T-helper 1 cell treated with Interleukin-12 subunit alpha and Interleukin-12 subunit beta and Interleukin-4 antibody, amounts not matched to agents 30 μg/mL and 1 μg/mL, for 36 hours (primary cell): ENCODE measurements at regions not wholly inside any gene's neighbourhood (a gene's known extent, or its start where the extent isn't known, plus 50 kb on each side); places are given as distances from the start of the nearest gene placed in this dataset.
"Not testable (repeated sequence)": the region's sequence is repeated elsewhere in the genome, so short reads cannot be mapped to it uniquely, and the experiment has no call there.

Source experiments
- H3K27ac Mint-ChIP-seq: one replicate; pipeline ENCODE4 v1.8.0; 2021; ENCODE audit warnings: mild to moderate bottlenecking, mixed read lengths
- H3K27me3 Mint-ChIP-seq: one replicate; pipeline ENCODE4 v1.8.0; 2021; ENCODE audit warnings: low read depth, mixed read lengths
- H3K36me3 Mint-ChIP-seq: one replicate; pipeline ENCODE4 v1.8.0; 2021; ENCODE audit warnings: low read depth, mixed read lengths
- H3K4me1 Mint-ChIP-seq: one replicate; pipeline ENCODE4 v1.8.0; 2021; ENCODE audit warnings: low read depth, mixed read lengths
- H3K4me3 Mint-ChIP-seq: one replicate; pipeline ENCODE4 v1.8.0; 2021; ENCODE audit warnings: mild to moderate bottlenecking, moderate library complexity, mixed read lengths
- H3K9me3 Mint-ChIP-seq: one replicate; pipeline ENCODE4 v1.8.0; 2021; ENCODE audit warnings: mixed read lengths

DNA sequence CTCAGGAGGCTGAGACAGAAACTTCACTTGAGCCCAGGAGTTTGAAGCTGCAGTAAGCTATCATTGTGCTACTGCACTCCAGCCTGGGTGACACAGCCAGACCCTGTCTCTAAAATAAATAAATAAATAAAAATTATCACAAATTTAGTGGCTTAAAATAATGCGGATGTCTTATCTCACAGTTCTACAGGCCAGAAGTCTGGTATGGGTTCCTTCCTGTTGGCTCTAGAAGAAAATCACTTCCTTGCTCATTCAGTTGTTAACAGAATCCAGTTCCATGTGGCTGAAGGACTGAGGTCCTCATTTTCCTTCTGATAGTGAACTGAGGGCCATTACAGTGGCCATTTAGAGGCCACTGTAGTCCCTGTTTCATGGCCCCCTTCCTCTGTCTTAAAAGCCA lies 94.6 kb upstream of the S1PR1 start:
- Mint-ChIP-seq H3K9me3 (no peaks in the 10 kb centered on the region), H3K4me3 (no peak overlapping the region), H3K4me1 (peaks cover 36% of the 10 kb centered on the region), H3K27ac (no peak overlapping the region), H3K27me3 (no peaks in the 10 kb centered on the region), H3K36me3 (peaks cover 3% of the 10 kb centered on the region)

DNA sequence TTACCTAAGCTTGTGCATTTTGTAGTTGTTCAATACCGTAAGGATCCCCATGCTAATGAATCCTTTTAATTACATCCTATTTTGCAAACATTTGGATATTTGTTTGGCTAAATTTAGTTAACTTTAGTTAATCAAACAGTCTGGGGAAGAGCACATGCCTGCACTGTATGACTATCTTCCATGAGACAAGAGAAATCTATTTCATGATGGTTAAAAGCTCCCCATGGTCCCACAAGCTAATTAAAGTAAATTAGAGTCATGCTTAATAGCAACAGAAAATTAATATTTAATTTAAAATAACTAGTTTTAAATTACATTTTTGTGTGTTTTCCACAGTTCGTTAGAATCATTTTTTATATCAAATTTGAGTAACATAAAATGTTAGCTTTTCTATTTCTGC lies 95.4 kb upstream of the S1PR1 start:
- Mint-ChIP-seq H3K9me3 (no peaks in the 10 kb centered on the region), H3K27ac (no peak overlapping the region), H3K4me1 (peaks cover 45% of the 10 kb centered on the region), H3K27me3 (no peaks in the 10 kb centered on the region), H3K36me3 (peaks cover 3% of the 10 kb centered on the region), H3K4me3 (no peak overlapping the region)

DNA sequence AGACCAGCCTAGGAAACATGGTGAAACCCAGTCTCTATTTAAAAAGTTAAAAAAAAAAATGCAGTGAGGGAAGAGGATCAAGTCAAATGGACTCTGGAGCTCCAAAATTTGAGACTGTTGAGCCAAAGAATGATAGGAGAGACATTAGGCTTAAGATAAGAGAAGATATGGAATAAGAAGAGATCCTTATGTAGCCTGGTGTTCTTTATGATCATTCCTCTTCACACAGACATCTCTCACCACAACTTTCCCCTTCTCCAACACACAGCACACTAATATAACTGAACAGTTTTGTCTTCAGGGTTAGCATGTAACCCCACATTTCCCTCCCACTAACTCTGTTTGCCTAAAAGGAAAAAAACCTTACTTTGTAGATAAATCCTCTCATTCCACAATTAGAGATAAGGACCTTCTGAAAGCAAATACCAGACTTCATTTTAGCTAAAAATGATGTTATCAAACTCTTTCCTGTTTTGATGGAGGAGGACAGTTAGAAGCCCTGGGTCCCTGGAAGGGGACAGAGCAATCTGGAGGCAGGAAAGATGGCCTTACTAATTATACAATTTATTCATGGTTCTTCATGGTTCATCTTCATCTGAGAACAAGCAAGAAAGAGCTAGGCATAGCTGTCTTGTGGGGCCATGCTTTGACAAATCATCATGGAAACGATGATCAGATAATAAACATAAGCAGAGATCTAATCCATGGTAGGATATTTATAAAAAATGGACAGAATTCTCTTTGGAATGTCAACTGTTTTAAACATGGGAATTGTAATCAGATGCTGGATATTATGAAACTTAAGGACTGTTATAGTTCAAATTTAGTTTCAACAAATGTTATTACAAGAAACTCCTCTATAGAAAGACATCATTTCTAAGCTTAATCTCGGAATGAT lies 96.7 kb upstream of the S1PR1 start:
- Mint-ChIP-seq H3K4me3 (no peak overlapping the region), H3K4me1 (peaks cover 47% of the 10 kb centered on the region), H3K27ac (no peak overlapping the region), H3K36me3 (peaks cover 3% of the 10 kb centered on the region), H3K9me3 (no peaks in the 10 kb centered on the region), H3K27me3 (no peaks in the 10 kb centered on the region)

DNA sequence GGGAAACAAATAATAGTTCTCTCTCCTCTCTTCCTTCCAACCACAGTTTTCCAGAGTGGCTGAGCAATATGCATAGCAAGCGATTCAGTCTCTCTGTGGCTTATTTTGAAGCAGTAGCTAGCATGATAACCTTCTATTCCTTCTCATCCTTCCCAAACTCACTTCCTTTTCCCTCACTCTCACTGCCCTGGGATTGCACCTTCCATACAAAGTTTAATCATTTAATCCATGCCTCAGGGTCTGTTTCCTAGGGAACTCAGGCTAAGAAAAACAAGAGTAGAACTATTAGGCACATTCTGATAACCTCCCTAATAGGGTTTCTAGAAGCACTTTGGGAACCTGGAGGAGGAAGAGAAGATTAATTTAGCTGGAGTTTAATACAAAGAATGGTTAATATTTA lies 97.7 kb upstream of the S1PR1 start:
- H3K27me3 Mint-ChIP-seq: no peaks in the 10 kb centered on the region
- H3K27ac Mint-ChIP-seq: no peak overlapping the region
- no peaks in the 10 kb centered on the region for H3K9me3 Mint-ChIP-seq
- H3K4me1 Mint-ChIP-seq: peaks cover 50% of the 10 kb centered on the region
- H3K4me3 Mint-ChIP-seq: no peak overlapping the region
- peaks cover 9% of the 10 kb centered on the region for H3K36me3 Mint-ChIP-seq

DNA sequence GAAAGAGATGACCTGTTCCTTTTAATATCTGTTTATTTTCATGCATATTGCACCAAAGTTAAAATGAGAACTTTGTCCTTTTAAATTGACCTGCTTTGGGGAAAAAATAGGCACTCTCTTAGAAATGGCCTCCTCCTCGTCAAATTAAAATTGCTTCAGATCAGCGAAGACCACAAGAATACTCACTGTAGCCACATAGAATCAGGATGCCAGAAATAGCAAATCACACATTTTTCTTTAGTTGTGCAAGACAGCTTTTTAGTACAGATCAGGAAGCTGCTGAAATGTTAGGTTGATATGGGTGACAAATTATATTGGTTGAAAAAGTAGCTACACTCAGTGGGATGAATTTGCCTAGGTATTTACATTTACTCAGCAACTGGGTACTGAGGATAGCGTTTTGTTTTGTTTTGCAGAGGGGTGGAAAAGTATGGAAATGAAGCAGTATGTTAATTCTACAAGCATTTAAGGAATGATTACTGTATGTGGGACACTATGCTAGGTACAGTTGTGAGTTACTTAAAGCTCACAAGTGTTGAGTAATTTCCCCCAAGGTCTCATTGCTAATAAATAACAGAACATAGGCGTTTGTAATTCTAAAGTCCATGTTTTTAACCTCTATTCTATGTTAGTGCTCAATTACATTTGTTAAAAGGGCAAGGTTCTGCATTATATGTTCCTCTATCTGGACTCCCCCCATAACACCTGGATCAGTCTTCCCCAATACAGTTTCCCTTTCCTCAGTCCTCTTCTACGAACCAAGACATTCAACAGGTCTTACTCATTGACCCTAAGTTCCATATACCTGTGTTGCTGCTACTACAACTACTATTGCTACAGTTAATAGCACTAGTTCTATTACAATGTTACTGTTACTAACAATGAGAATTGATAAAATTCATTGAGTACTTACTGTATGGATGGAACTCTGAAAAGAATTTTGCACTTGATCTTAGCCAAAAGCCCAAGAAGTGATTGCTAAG lies 99.4 kb upstream of the S1PR1 start:
- H3K4me1 Mint-ChIP-seq: peaks cover 51% of the 10 kb centered on the region
- no peaks in the 10 kb centered on the region for H3K9me3 Mint-ChIP-seq
- peak overlapping the region; percentile 19 for H3K4me3 Mint-ChIP-seq
- H3K27me3 Mint-ChIP-seq: no peaks in the 10 kb centered on the region
- H3K27ac Mint-ChIP-seq: peak overlapping the region; percentile 64
- peaks cover 7% of the 10 kb centered on the region for H3K36me3 Mint-ChIP-seq

DNA sequence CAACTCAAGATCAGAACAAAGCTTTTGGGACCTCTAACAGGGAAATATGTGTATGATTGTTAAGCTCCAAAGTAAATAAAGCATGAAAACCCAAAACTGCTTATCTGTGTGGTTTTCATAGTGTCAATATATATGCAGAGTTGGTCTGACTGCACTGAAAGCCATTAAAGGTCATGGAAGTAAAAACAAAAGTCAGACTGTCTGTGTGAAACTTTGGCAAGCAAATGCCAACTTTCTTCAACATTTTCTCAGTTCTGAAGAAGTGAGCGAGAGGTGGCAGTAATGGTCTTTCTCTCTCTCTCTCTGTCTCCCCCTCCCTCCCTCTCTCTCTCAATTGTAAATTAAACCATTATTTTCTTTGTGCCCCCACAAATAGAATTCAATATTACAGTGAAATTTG lies 100.1 kb upstream of the S1PR1 start:
- H3K4me1 Mint-ChIP-seq: peaks cover 51% of the 10 kb centered on the region
- H3K4me3 Mint-ChIP-seq: peak overlapping the region; percentile 19
- H3K27me3 Mint-ChIP-seq: no peaks in the 10 kb centered on the region
- H3K9me3 Mint-ChIP-seq: no peaks in the 10 kb centered on the region
- peak overlapping the region; percentile 64 for H3K27ac Mint-ChIP-seq
- peaks cover 7% of the 10 kb centered on the region for H3K36me3 Mint-ChIP-seq

DNA sequence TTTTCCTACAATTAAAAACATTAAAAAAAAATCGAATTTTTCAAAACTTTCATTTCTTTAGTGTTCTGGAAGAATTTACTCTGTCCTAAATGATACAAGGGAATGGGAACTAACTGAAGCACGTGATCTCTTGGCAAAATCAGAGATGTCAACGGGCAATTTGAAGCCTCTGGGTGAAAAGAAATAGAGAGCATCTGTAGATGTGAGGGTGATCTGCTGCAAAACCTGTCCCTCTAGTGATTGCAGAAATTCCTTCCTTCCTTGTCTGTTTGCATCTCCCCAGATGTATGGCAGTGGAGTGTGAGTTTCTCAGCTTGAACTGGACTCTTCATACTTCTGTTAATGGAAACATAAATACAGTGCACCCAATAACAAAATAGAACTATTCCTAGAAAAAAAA lies 100.5 kb upstream of the S1PR1 start:
- Mint-ChIP-seq H3K9me3 (no peaks in the 10 kb centered on the region), H3K4me1 (peaks cover 56% of the 10 kb centered on the region), H3K27ac (peak overlapping the region; percentile 41), H3K36me3 (peaks cover 7% of the 10 kb centered on the region), H3K4me3 (no peak overlapping the region), H3K27me3 (no peaks in the 10 kb centered on the region)

DNA sequence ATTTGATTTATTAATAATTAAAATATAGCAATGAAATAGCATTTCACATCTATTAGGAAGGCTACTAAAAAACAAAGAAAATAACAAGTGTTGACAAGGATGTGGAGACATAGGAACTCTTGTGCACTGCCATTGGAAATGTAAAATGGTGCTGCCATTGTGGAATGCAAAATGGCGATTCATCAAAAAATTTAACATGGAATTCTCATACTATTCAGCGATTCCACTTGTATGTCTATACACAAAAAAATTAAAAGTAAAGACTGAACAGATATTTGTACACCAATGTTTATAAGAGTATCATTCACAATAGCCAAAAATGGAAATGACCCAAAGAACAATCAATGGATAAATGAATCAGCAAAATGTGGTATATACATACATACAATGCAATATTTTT lies 101.3 kb upstream of the S1PR1 start:
- Mint-ChIP-seq H3K36me3 (peaks cover 7% of the 10 kb centered on the region), H3K27ac (no peak overlapping the region), H3K9me3 (no peaks in the 10 kb centered on the region), H3K4me3 (no peak overlapping the region), H3K27me3 (no peaks in the 10 kb centered on the region), H3K4me1 (peaks cover 63% of the 10 kb centered on the region)

DNA sequence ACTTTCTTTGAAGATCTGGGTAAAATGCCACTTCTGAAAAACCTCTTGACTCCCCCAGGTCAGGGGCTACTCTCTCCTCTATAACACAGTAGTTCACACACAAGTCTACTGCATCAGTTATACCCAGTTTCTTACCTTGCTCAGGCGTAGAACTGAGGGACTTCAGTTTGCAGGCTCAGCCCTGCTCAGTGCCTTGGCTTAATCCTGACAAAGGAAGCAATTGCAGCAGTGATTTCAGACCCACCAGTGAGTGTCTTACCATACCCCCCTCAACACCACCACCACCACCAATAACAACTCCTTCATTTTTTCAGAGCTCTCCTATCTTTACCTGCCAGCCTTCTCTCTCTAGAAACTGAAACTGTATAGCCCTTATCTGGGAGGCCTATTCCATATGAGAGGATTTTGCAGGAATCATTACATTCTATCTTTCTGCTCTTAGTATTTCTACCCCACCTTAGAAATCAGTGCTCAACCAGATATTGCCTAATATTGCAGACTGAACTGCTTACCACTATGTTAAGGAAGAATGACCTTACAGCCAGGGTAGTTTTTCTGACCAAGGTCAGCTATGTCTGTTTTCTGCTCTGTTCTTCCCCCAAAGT lies 105.5 kb upstream of the S1PR1 start:
- no peaks in the 10 kb centered on the region for H3K27me3 Mint-ChIP-seq
- peaks cover 7% of the 10 kb centered on the region for H3K36me3 Mint-ChIP-seq
- H3K9me3 Mint-ChIP-seq: no peaks in the 10 kb centered on the region
- no peak overlapping the region for H3K27ac Mint-ChIP-seq
- no peak overlapping the region for H3K4me3 Mint-ChIP-seq
- peaks cover 48% of the 10 kb centered on the region for H3K4me1 Mint-ChIP-seq

DNA sequence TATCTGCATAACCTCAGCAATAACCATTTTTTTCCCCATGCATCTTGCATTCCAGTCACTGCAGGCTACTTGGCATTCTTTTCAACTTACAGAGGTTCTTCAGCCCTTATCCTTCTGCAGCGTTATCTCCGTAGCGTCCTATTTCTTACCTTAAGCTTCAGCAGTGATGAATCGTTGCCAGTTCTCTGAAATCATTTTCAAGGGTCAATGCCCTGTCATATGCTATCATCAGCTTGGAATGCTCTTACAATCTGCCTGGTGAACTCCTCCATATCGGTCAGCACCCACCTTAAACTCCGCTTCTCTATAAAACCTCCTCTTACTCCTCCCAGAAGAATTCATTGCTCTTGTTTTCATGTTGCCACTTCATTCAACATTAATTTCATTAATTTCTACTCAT lies 105.1 kb upstream of the DPH5 start:
- Mint-ChIP-seq H3K36me3 (peaks cover 7% of the 10 kb centered on the region), H3K27me3 (no peaks in the 10 kb centered on the region), H3K27ac (no peak overlapping the region), H3K9me3 (no peaks in the 10 kb centered on the region), H3K4me3 (no peak overlapping the region), H3K4me1 (peaks cover 42% of the 10 kb centered on the region)

DNA sequence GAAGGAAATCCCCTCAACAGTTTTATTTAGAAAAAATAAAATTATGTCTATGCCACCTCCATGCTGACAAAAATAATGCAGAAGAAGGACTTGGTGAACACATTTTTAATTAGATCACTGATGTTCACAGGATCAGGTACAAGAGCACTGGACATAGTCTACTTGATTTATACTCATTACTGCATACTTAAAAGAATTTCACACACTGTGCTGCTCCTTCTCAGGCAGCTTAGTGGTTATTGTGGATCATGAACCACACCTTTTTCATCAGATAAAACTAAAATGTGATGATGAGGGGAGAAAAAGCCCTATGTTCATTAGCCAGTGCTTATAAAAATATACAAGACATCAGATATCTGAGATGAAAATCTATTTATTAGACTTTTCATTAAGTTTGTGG lies 103.3 kb upstream of the DPH5 start:
- Mint-ChIP-seq H3K4me1 (peaks cover 39% of the 10 kb centered on the region), H3K9me3 (peaks cover 6% of the 10 kb centered on the region), H3K4me3 (peak overlapping the region; percentile 71), H3K27me3 (no peaks in the 10 kb centered on the region), H3K36me3 (peaks cover 8% of the 10 kb centered on the region), H3K27ac (peak overlapping the region; percentile 88)

DNA sequence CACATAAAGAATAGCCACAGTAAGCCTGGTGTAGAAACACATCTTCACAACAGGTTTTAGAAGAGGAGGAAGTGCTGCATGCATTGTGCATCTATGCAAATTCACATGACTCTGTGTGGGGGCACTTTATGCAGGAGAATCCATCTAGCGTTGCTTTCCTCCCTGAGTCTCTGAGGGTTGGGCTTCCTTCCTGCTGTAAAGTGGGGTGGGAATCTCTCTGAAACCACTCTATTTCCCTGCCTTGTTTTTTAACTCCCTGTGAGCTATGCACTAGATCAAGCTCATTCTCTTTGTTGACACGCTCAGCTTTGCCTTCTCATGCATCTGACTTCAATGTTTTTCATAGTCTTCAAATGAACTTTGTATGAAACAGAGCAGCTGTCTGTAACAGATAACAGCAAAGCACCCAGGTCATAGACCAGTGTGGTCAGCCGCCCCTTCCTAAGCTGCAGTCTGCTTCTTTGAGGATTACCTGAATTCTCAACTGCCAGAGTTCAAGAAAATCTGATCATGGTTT lies 102.7 kb upstream of the DPH5 start:
- Mint-ChIP-seq H3K4me1 (peaks cover 41% of the 10 kb centered on the region), H3K4me3 (peak overlapping the region; percentile 71), H3K9me3 (peaks cover 7% of the 10 kb centered on the region), H3K27ac (peak overlapping the region; percentile 88), H3K27me3 (no peaks in the 10 kb centered on the region), H3K36me3 (peaks cover 9% of the 10 kb centered on the region)

DNA sequence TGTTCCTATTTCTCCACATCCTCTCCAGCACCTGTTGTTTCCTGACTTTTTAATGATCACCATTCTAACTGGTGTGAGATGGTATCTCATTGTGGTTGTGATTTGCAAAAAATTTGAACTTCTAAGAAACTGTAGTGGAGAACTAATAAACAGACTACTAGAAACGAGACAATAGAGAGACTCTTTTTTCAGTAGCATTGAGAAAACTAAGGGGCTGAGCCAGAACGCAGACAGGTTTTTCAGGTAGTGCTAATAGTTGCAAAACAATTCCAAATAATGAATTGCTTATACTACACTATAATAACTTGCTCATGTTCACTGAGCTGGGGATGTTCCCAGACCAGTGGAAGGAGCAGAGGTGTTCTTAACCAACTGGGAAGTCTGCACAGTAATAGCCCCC lies 98.8 kb upstream of the DPH5 start:
- peaks cover 40% of the 10 kb centered on the region for H3K4me1 Mint-ChIP-seq
- H3K9me3 Mint-ChIP-seq: peaks cover 7% of the 10 kb centered on the region
- no peaks in the 10 kb centered on the region for H3K27me3 Mint-ChIP-seq
- H3K36me3 Mint-ChIP-seq: peaks cover 10% of the 10 kb centered on the region
- H3K4me3 Mint-ChIP-seq: no peak overlapping the region
- no peak overlapping the region for H3K27ac Mint-ChIP-seq

DNA sequence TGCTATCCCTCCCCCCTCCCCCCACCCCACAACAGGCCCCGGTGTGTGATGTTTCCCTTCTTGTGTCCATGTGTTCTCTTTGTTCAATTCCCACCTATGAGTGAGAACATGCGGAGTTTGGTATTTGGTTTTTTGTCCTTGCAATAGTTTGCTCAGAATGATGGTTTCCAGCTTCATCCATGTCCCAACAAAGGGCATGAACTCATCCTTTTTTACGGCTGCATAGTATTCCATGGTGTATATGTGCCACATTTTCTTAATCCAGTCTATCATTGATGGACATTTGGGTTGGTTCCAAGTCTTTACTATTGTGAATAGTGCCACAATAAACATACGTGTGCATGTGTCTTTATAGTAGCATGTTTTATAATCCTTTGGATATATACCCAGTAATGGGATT lies 98.3 kb upstream of the DPH5 start:
- not testable (repeated sequence) for H3K27me3 Mint-ChIP-seq, H3K4me3 Mint-ChIP-seq, H3K27ac Mint-ChIP-seq, H3K9me3 Mint-ChIP-seq
- H3K36me3 Mint-ChIP-seq: peaks cover 11% of the 10 kb centered on the region
- H3K4me1 Mint-ChIP-seq: peaks cover 39% of the 10 kb centered on the region
